Suprapubic skin (tissue), 4 donors: ENCODE measurements at regions not wholly inside any gene's neighbourhood (a gene's known extent, or its start where the extent isn't known, plus 50 kb on each side); places are given as distances from the start of the nearest gene placed in this dataset.

Experiments
- CTCF ChIP-seq, 2 donors: fragments of 200-600 bp in 1 of 2; fragments of 450-650 bp in 1 of 2; sonication (generic) in 1 of 2; IDR thresholded peaks; one replicate each; pipeline ENCODE4 v1.5.1; 2016 to 2019; ENCODE audit warnings: antibody characterized with exemption in 2 of 2, mild to moderate bottlenecking in 1 of 2, moderate library complexity in 1 of 2
- POLR2A ChIP-seq, 2 donors: fragments of 450-650 bp; IDR thresholded peaks; one replicate each; pipeline ENCODE4 v1.6.1; 2017; ENCODE audit warnings: antibody characterized with exemption in 2 of 2, mild to moderate bottlenecking in 2 of 2, moderate library complexity in 2 of 2
- POLR2AphosphoS5 ChIP-seq, 3 donors: sonication (generic); formaldehyde crosslinking; IDR thresholded peaks; one replicate each; pipeline ENCODE4 v1.6.1; 2017; ENCODE audit warnings: antibody characterized with exemption in 3 of 3

GRCh38 chr1:61560385-61560784, 164.6 kb downstream of the TM2D1 start:
- TF ChIP-seq CTCF (IDR thresholded peaks at IDR 0.05): no peak
- no peak for TF ChIP-seq POLR2AphosphoS5 (IDR thresholded peaks at IDR 0.05)
- no peak for TF ChIP-seq POLR2A (IDR thresholded peaks at IDR 0.05)
